Lung (tissue), 11 donors: ENCODE measurements at regions not wholly inside any gene's neighbourhood (a gene's known extent, or its start where the extent isn't known, plus 50 kb on each side); places are given as distances from the start of the nearest gene placed in this dataset.
A peak's percentile ranks its signal among the peaks of the same experiment; 100 is the strongest.

ENCODE experiments used
- ATAC-seq: fragments of 200-7000 bp; cut with Tn5 transposase; one replicate; pipeline ENCODE4 v1.9.1; 2020; ENCODE audit warnings: moderate number of reproducible peaks; ENCODE audit not compliant: insufficient read depth, low FRiP score
- DNase-seq, 3 donors: peaks; one replicate each; pipeline ENCODE4 v3.0.0-alpha.2; 2013 to 2017
- H3K27ac ChIP-seq, 2 donors: one replicate each; pipeline ENCODE4 v1.5.1; 2013; ENCODE audit warnings: mild to moderate bottlenecking in 2 of 2, moderate library complexity in 2 of 2, control low read depth in 1 of 2, inconsistent platforms in 1 of 2, low read depth in 1 of 2, low read length in 1 of 2
- H3K27me3 ChIP-seq, 3 donors: one replicate each; pipeline ENCODE4 v1.5.1; 2013; ENCODE audit warnings: low read length in 2 of 3; ENCODE audit not compliant: control insufficient read depth in 3 of 3, insufficient read depth in 3 of 3
- H3K36me3 ChIP-seq, 4 donors: one replicate each; pipeline ENCODE4 v1.5.1; 2013; ENCODE audit warnings: low read length in 4 of 4, mild to moderate bottlenecking in 1 of 4, moderate library complexity in 1 of 4; ENCODE audit not compliant: control insufficient read depth in 4 of 4, insufficient read depth in 4 of 4
- H3K4me1 ChIP-seq, 5 donors: one replicate each; pipeline ENCODE4 v1.5.1; 2013; ENCODE audit warnings: low read length in 5 of 5, mild to moderate bottlenecking in 2 of 5, moderate library complexity in 1 of 5; ENCODE audit not compliant: control insufficient read depth in 5 of 5, insufficient read depth in 5 of 5
- H3K4me3 ChIP-seq: one replicate; pipeline ENCODE4 v1.5.1; 2013; ENCODE audit warnings: mild to moderate bottlenecking, control low read depth, moderate library complexity
- H3K9ac ChIP-seq, 2 donors: one replicate each; pipeline ENCODE4 v1.5.1; 2013; ENCODE audit warnings: low read length in 2 of 2, control low read depth in 1 of 2; ENCODE audit not compliant: insufficient read depth in 1 of 2
- H3K9me3 ChIP-seq, 4 donors: one replicate each; pipeline ENCODE4 v1.5.1; 2013; ENCODE audit warnings: low read length in 3 of 4, mild to moderate bottlenecking in 1 of 4, moderate library complexity in 1 of 4; ENCODE audit not compliant: control insufficient read depth in 4 of 4, insufficient read depth in 3 of 4
- CTCF ChIP-seq: IDR thresholded peaks from 2 replicates; pipeline ENCODE4 v1.5.1; 2012; ENCODE audit warnings: mild to moderate bottlenecking; ENCODE audit errors: control extremely low read depth, extremely low read depth
- WGBS, 2 donors: extraction: QIAGEN DNeasy Blood & Tissue Kit; methylation state at CpG; one replicate each; pipeline ENCODE4 v1.1.7; 2013; 5-methylcytosine and 5-hydroxymethylcytosine counted together
- donor health status: control.
- donor health status: control.
- donor health status: Bipolar disorder and iron deficiency.
- donor health status: healthy.
- donor health status: DM: yes; HTN: yes; CAD: no.

DNA sequence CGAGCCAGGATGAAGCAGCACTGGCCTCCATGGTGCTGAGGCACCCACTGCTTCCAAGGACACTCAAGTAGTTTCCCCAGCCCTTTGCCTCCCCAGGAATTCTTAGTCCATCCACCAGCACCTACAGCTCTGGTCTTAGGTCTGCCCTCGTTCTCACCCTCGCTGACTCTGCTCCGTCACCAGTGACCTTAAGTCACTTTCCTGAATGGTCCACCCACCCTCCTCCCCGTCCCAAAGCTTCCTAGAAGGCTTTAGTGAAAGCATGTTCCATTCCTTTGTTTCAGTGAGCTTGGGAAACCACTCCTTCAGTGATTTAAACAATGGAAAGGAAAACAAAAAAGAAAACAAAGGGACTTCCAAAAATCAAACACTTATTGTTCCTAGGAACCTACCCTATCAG, 54.6 kb upstream of the MAP3K1 start:
- H3K4me3 ChIP-seq = no peak overlapping the region
- ATAC-seq = no peak
- no peak for TF ChIP-seq CTCF

DNA sequence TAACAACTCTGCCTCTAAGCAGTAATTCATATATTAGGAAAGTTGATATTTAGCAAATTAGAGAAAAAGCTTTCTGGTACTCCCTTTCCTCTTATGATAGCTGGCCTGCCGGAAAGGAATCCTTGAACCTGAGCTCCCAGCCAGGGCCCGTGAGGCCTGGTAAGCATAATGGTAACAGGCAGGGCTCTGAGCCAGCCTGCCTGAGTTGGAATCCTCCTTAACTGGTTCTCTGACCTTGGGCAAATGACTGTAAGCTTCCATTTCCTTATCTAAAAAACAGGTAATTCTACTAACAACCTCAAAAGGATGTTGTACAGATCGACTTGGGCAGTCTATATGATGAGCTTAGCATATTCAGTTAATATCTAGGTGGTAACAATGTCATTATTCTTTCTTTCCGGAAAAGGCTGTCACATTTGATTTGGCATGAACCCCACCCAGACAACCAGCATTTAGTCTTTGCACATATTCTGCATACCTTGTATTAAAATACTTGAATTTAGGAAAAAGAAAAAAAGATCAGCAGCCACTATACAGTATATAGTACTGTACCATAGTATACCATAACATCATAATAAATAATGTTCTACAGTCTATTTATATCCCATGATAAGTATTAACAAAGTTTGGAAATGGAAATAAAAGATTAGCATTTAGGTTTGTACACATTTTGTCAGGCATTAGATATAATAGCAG, 55.7 kb upstream of the MAP3K1 start:
- Histone ChIP-seq H3K4me1 (peaks cover 0 to 7% (median 2%) of the 10 kb centered on the region in 5 donors), H3K9me3 (no peaks in the 10 kb centered on the region), H3K4me3 (no peak overlapping the region), H3K27ac (no peak overlapping the region), H3K27me3 (no peaks in the 10 kb centered on the region), H3K36me3 (no peaks in the 10 kb centered on the region), H3K9ac (no peak overlapping the region)
- TF ChIP-seq CTCF = no peak
- 62 to 75% methylated on average over 4 of the region's 4 CpGs for WGBS, 2 donors
- ATAC-seq (no peak), DNase-seq (peak in 1 of 3 donors; percentile 44)

More for the DNA sequence above, 54.6 kb upstream of the MAP3K1 start:
- H3K36me3 ChIP-seq = no peaks in the 10 kb centered on the region
- no peak for DNase-seq
- H3K4me1 ChIP-seq = peaks cover 0 to 7% (median 2%) of the 10 kb centered on the region in 5 donors
- WGBS, 2 donors = 66 to 76% methylated on average over 5 of the region's 5 CpGs
- H3K9me3 ChIP-seq = no peaks in the 10 kb centered on the region
- no peak overlapping the region for H3K9ac ChIP-seq
- H3K27me3 ChIP-seq = no peaks in the 10 kb centered on the region
- no peak overlapping the region for H3K27ac ChIP-seq

GRCh38 chr5:56757077-56757476, 58.3 kb upstream of the MAP3K1 start:
- Histone ChIP-seq H3K4me3 (no peak overlapping the region), H3K9ac (no peak overlapping the region), H3K27me3 (no peaks in the 10 kb centered on the region), H3K27ac (no peak overlapping the region), H3K9me3 (peaks cover 0 to 2% (median 0%) of the 10 kb centered on the region in 4 donors), H3K4me1 (peaks cover 0 to 3% (median 0%) of the 10 kb centered on the region in 5 donors), H3K36me3 (no peaks in the 10 kb centered on the region)
- 76 to 77% methylated on average over 5 of the region's 5 CpGs for WGBS, 2 donors
- TF ChIP-seq CTCF = no peak
- no peak for DNase-seq
- ATAC-seq = no peak
